ENCODE measurements at regions not wholly inside any gene's neighbourhood (a gene's known extent, or its start where the extent isn't known, plus 50 kb on each side); places are given as distances from the start of the nearest gene placed in this dataset.
"Not testable (repeated sequence)": the region's sequence is repeated elsewhere in the genome, so short reads cannot be mapped to it uniquely, and the experiment has no call there.

DNA sequence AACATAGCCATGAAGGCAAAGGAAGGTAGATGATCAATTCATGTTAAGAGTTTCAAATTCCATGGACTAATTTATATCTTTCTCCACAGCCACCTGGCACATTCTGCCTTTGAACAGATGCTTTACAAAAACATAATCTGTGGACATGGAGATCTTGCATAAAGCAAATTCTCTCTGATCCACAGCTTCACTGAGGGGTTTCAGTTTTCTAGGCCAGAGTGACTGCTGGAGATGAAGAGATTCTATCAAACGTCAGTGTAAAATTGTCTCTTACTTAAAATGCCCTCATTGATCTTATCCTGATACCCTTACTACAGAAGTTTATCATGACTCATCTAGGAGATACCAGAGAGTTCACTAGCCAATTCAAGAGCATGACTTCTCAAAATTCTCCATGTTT, 291.6 kb downstream of the DAD1 start:
- no peak for DNase-seq (ENCODE audit: low read depth)

- no peak for DNase-seq (ENCODE audit: low read depth)
Observed at GRCh38 chr14:22296722-22297121, 292.3 kb downstream of the DAD1 start.

DNA sequence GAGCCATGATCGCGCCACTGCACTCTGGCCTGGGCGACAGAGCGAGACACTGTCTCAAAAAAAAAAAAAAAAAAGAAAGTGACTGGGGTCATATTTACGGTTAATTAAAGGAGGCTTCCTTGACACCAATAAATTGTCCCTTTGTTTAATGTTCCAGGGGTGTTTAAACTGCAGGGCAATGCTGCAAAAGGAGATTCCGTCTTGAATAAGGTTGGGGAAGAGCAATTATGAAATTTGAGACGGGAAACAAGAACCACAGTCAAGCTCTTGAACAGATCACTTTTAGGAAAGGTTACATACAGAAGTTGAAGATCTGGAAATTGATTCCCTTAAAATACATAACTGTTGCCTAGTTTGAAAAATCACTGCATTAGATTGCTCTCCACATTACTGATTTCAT, 292.9 kb downstream of the DAD1 start:
- DNase-seq (ENCODE audit: low read depth) = no peak

GRCh38 chr14:22291406-22291805, 297.6 kb downstream of the DAD1 start:
- no peak for DNase-seq (ENCODE audit: low read depth)

DNA sequence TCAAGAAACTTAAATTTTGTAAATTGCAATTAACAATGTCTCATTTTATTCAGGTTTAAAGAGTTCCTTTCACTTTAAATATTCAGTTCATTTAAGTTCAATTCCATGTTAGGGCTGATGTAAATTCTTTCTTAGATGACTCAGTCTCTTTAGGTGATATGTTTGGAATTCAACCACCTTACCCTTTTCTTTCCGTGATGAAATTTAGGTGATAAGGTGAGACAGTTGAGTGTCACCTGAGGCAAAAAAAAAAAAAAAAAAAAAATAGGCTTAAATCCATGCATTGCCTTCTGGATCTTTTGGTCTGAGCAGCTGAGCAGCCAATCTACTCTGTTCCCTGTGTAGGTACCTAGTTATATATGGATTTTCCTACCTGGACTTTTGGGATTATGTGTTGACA, 299.5 kb downstream of the DAD1 start:
- no peak for DNase-seq (ENCODE audit: low read depth)

- no peak for DNase-seq (ENCODE audit: low read depth)
Observed at GRCh38 chr14:22285991-22286390, 303.0 kb downstream of the DAD1 start.

DNA sequence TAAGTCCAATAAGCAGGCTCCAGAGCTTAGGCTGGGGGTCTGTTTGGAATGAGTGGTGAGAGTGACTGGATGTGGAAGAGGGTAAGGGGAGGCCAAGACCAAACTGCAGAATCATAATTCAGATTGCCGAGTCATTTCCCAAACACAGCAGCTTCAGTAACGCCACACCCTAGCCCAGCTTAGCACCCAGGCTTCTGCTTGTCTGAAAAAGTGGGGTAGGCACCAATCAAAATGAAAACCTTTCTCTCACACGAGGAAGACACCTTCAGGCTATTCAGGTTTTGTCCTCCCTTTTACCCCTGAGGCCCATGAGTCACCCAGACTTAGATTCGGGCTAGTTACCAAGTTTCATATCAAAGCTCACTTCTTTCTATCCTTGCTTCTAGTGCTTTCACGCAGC, 306.1 kb downstream of the DAD1 start:
- DNase-seq (ENCODE audit: low read depth) = no peak

DNA sequence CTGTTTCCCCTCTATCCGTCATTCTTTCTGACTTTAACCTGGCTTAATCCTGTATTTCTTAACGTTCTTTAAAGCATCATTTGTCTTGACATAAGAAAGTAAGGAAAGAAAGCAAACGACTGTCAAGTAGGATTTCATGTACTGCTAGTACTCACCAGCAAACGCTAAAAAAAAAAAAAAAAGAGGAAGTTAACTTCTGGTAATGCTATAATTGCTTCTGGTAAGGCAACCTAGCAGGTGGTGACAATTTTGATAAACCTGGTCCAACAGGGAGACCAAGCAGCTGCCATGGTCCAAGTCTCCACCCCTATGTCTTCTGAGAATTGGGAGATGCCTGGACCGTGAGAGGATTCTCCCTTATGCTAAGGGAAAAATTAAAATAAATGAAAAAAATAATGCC, 306.6 kb downstream of the DAD1 start:
- no peak for DNase-seq (ENCODE audit: low read depth)

DNA sequence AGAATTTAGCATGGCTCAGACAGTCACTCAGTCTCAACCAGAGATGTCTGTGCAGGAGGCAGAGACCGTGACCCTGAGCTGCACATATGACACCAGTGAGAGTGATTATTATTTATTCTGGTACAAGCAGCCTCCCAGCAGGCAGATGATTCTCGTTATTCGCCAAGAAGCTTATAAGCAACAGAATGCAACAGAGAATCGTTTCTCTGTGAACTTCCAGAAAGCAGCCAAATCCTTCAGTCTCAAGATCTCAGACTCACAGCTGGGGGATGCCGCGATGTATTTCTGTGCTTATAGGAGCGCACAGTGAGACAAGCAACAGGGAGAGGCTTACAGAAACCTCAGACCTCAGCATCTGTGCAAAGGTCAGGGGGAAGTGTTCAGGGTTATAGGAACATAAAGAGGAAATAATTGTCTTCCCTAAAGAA, 307.6 kb downstream of the DAD1 start:
- DNase-seq (ENCODE audit: low read depth) = not testable (repeated sequence)

DNA sequence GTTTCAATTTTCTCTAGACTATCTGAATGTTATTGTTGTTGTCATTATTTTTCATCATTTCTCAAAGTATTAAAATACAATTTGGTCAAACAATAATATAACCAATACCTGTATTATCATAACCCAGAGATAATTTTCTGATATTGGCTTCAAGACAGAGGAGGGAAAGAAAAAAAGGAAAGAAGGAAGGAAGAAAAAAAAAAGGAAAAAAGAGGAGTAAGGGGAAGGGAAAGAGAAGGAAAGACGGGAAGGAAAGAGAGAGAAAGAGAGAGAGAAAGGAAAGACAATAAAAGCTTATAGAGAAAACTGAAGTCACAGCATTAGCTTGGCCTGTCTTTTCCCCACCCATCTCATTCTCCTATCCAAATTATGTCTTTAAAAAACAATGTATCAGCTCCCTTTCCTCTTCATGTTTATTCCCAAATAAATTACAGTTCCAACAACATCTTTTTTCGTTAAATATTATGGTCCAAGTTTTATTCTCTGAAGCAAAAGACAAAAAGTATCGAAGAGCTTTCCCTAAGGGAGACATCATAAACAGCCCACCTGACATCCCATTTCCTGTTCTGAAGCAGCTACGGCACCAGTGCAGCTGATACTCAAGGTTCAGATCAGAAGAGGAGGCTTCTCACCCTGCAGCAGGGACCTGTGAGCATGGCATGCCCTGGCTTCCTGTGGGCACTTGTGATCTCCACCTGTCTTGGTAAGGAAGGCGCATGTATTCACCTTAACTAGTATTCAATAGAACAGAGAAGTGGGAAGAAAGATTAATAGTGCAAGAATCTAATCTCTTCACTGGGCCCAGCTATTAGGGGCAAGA, 308.3 kb downstream of the DAD1 start:
- no peak for DNase-seq (ENCODE audit: low read depth)

- no peak for DNase-seq (ENCODE audit: low read depth)
Observed at GRCh38 chr14:22276913-22277816, 311.9 kb downstream of the DAD1 start.

GRCh38 chr14:22271838-22272799, 316.9 kb downstream of the DAD1 start:
- DNase-seq (ENCODE audit: low read depth) = no peak

- no peak for DNase-seq (ENCODE audit: low read depth)
Observed at GRCh38 chr14:22268875-22269274, 320.1 kb downstream of the DAD1 start.

GRCh38 chr14:22266683-22267082, 322.3 kb downstream of the DAD1 start:
- no peak for DNase-seq (ENCODE audit: low read depth)

DNA sequence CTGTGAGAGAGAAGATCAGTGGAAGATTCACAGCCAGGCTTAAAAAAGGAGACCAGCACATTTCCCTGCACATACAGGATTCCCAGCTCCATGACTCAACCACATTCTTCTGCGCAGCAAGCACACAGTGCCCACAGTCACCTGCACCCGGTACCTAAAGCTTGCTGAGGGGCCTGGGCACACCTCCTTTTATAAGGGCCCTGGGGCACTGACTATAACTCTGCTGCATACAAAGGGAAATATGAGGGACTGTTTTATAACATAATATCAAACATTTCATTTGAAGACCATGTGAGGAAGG, 322.9 kb downstream of the DAD1 start:
- no peak for DNase-seq (ENCODE audit: low read depth)

DNA sequence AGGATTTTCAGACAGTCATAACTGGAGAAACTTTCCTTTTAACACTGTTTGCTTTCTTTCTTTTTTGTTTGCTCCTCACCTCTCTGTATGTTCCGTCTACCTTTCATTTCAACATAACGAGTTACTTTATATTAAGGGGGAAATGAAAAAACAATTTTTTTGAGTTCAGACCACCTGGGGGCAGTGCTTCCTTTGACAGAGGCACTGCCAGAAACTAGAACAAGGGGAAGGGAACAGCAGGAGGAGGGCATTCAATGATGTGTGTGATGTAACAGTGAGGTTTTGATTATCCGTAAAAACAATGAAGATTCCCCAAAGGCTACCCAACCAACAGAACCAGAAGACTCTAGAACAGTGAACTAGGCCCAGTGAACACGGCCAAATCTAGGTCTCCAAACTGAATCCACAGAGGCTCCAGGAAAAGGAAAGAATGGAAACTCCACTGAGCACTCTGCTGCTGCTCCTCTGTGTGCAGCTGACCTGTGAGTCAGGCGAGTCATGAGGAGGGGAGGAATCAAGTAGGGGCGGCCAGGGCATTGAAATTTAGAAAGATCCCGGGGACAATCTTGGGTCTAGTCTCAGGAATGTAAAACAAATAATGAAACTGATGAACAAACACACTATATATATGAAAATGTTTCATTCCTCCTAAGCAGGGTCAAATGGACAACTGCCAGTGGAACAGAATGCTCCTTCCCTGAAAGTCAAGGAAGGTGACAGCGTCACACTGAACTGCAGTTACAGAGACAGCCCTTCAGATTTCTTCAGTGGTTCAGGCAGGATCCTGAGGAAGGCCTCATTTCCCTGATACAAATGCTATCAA, 323.5 kb downstream of the DAD1 start:
- no peak for DNase-seq (ENCODE audit: low read depth)

GRCh38 chr14:22264759-22265158, 324.3 kb downstream of the DAD1 start:
- no peak for DNase-seq (ENCODE audit: low read depth)

DNA sequence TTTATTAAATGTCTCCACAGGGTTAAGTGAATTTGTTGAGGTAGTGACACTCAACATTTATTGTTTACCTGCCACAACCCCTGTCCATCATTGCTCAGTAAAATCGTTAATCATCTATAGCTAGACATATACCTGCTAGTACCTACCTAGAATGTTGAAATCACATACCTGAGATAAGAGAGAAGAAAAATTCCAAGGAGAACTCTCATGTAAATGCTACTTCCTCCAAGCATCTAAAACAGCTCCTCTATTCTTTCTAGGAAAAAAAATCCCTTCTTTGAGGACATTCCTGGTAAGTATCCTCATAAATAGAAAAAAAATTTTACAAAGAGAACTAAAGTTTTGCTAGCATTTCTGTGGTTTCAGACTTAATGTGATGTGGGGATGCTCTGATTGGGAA, 325.1 kb downstream of the DAD1 start:
- DNase-seq (ENCODE audit: low read depth) = no peak

DNA sequence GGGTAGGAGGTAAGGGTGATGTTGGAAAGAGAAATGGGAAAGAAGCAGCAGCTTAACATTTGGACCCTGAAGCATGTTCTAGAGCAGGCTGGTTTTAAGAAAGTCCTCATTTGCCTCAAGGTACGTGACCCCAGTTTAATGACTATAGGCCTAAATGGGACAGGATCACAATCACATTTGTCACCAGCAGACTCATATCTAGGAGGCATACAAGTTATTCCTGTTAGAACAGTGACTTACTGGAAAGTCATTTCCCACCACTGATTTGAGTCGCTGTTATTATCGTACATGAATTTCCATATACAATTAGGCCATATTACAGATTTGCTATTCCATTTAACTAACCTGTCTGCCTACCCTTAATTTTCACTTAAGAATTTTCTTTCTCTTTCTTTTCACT, 326.1 kb downstream of the DAD1 start:
- no peak for DNase-seq (ENCODE audit: low read depth)

DNA sequence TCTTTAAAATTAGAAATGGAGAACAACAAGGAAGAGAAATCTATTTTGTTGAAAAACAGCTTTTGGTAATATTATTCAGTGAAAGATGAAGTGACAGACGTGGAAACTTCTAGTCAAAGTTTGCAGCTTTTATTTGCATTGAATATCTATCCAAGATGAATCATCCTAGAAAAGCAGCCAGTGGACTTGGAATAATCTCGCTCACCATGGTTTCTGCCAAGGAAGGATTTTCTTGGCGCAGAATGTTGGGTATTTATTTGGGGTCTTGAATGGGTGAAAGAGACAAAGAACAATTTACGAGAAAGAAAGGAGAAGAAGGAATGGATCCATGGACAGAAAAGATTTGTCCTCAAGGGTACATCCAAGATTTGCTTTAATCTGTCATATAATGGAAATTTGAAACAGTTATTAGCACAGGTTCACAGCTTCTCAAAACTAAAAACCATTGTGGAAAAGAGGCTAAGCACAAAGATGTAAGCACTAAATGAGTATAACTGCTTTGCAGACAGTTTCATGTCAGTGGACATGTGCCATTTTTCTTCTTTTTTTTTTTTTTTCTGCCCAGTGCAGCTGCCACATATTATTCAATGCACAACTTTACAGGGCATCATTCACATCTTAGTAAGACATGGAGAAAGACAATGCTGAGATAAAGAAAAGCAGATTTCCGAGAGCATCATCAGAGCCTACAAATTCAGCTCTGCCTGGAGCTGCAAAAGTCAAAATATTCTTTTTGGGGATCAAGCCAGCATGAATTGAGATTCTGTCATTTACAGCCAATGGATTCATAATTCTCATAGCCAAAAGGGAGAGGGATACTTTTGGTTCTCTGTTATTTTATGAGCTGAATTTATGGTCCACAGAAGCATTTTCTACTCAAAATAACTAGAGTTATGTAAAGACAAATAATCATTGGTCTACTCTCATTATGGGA, 333.7 kb downstream of the DAD1 start:
- DNase-seq (ENCODE audit: low read depth) = no peak

All from stimulated activated CD8-positive, alpha-beta memory T cell treated with anti-CD3 and anti-CD28 coated beads, Interleukin-12 subunit alpha, Interleukin-12 subunit beta, amount 100 ng/mL, for 4 hours (primary cell).